B cell (primary cell): ENCODE measurements at regions not wholly inside any gene's neighbourhood (a gene's known extent, or its start where the extent isn't known, plus 50 kb on each side); places are given as distances from the start of the nearest gene placed in this dataset.

Experiments
- CTCF ChIP-seq: fragments of 200-600 bp; IDR thresholded peaks from one replicate; pipeline ENCODE4 v1.8.0; 2022; ENCODE audit warnings: antibody characterized with exemption, mild to moderate bottlenecking
- EZH2 ChIP-seq: IDR thresholded peaks from 2 replicates; pipeline ENCODE4 v1.6.1; 2012; ENCODE audit warnings: borderline replicate concordance, low read depth, mild to moderate bottlenecking, moderate library complexity, low read length; ENCODE audit not compliant: insufficient read depth, poor library complexity, severe bottlenecking

- TF ChIP-seq CTCF (no peak), EZH2 (no peak)
Measured at GRCh38 chr7:69105092-69105491, 493.2 kb upstream of the AUTS2 start.
